NB4 (cell line): ENCODE measurements at regions not wholly inside any gene's neighbourhood (a gene's known extent, or its start where the extent isn't known, plus 50 kb on each side); places are given as distances from the start of the nearest gene placed in this dataset.

Source experiments
- POLR2A ChIP-seq: IDR thresholded peaks from 2 replicates; pipeline ENCODE4 v1.6.1; 2011; ENCODE audit warnings: mild to moderate bottlenecking; ENCODE audit not compliant: insufficient read length; ENCODE audit errors: extremely low read depth
- TF ChIP-seq, protein P1 (sequence below): IDR thresholded peaks from one replicate; pipeline ENCODE4 v1.5.1; 2012; ENCODE audit warnings: low read depth, low read length
- TF ChIP-seq, protein P2 (sequence below): IDR thresholded peaks from 2 replicates; pipeline ENCODE4 v1.6.1; 2011; ENCODE audit warnings: low read depth, low read length

DNA sequence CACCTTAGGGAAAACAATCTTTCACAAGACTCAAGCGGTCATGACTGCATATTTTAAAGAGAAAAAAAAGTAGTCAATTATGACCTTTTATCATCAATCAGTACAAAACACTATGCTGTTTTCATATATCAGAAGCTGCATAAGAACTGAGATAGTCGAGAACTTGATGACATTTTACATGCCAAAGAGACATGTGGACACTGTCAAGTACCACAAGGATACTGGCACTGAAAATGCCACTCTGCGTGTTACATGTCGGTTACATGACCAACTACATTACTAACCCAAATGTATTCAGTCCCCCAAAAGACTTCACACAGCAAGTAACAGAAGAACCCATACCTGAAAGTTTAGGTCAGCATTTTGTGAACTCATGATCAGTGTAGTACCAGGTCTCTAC is 975.0 kb upstream of the ADGRL4 start:
- TF ChIP-seq, protein P1, sequence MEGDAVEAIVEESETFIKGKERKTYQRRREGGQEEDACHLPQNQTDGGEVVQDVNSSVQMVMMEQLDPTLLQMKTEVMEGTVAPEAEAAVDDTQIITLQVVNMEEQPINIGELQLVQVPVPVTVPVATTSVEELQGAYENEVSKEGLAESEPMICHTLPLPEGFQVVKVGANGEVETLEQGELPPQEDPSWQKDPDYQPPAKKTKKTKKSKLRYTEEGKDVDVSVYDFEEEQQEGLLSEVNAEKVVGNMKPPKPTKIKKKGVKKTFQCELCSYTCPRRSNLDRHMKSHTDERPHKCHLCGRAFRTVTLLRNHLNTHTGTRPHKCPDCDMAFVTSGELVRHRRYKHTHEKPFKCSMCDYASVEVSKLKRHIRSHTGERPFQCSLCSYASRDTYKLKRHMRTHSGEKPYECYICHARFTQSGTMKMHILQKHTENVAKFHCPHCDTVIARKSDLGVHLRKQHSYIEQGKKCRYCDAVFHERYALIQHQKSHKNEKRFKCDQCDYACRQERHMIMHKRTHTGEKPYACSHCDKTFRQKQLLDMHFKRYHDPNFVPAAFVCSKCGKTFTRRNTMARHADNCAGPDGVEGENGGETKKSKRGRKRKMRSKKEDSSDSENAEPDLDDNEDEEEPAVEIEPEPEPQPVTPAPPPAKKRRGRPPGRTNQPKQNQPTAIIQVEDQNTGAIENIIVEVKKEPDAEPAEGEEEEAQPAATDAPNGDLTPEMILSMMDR: no peak
- TF ChIP-seq, protein P2, sequence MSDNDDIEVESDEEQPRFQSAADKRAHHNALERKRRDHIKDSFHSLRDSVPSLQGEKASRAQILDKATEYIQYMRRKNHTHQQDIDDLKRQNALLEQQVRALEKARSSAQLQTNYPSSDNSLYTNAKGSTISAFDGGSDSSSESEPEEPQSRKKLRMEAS: no peak
- no peak for TF ChIP-seq POLR2A
